Neural cell (in vitro differentiated cells): ENCODE measurements at regions not wholly inside any gene's neighbourhood (a gene's known extent, or its start where the extent isn't known, plus 50 kb on each side); places are given as distances from the start of the nearest gene placed in this dataset.

ENCODE experiments used
- H2AFZ ChIP-seq: fragments of 200-600, 300-800 bp; sonication (generic), shearing (Covaris generic); 2 replicates; pipeline ENCODE4 v1.6.0; 2014; ENCODE audit warnings: low read depth, mild to moderate bottlenecking, antibody characterized with exemption, low read length, moderate library complexity
- H3F3A ChIP-seq: fragments of 200-600 bp; shearing (Covaris generic); 2 replicates; pipeline ENCODE4 v1.6.1; 2016; ENCODE audit warnings: mild to moderate bottlenecking, moderate library complexity, mixed read lengths, antibody characterized with exemption, low read length; ENCODE audit not compliant: insufficient read depth, poor library complexity, severe bottlenecking
- H3K27ac ChIP-seq: fragments of 200-600, 300-800 bp; sonication (generic), shearing (Covaris generic); 2 replicates; pipeline ENCODE4 v1.5.1; 2014; ENCODE audit warnings: mild to moderate bottlenecking, low read length, moderate library complexity
- H3K27me3 ChIP-seq: fragments of 300-800, 200-600 bp; sonication (generic), shearing (Covaris generic); 2 replicates; pipeline ENCODE4 v1.6.0; 2014; ENCODE audit warnings: mild to moderate bottlenecking, low read depth, low read length, moderate library complexity; ENCODE audit not compliant: insufficient read depth
- H3K36me3 ChIP-seq: fragments of 300-800, 200-600 bp; sonication (generic), shearing (Covaris generic); 2 replicates; pipeline ENCODE4 v1.5.1; 2014; ENCODE audit warnings: mild to moderate bottlenecking, antibody characterized with exemption, low read length, moderate library complexity; ENCODE audit not compliant: insufficient read depth
- H3K4me2 ChIP-seq: fragments of 300-800, 200-600 bp; sonication (generic), shearing (Covaris generic); 2 replicates; pipeline ENCODE4 v1.6.0; 2014; ENCODE audit warnings: mild to moderate bottlenecking, low read length
- H3K4me3 ChIP-seq: fragments of 300-800, 200-600 bp; sonication (generic), shearing (Covaris generic); 2 replicates; pipeline ENCODE4 v1.5.1; 2014; ENCODE audit warnings: mild to moderate bottlenecking, low read length, moderate library complexity
- H3K79me2 ChIP-seq: fragments of 200-600 bp; shearing (Covaris generic); replicated peaks from 2 replicates; pipeline ENCODE4 v1.6.0; 2014; ENCODE audit warnings: mild to moderate bottlenecking, low read length, moderate library complexity; ENCODE audit not compliant: insufficient read depth
- H3K9ac ChIP-seq: fragments of 300-800, 200-600 bp; sonication (generic), shearing (Covaris generic); 2 replicates; pipeline ENCODE4 v1.6.1; 2016; ENCODE audit warnings: mild to moderate bottlenecking, low read length, mixed read lengths
- H3K9me2 ChIP-seq: fragments of 200-600 bp; shearing (Covaris generic); 2 replicates; pipeline ENCODE4 v1.6.1; 2016; ENCODE audit warnings: mild to moderate bottlenecking, low read length, mixed read lengths; ENCODE audit not compliant: insufficient read depth
- H3K9me3 ChIP-seq: fragments of 200-600, 300-800 bp; sonication (generic), shearing (Covaris generic); 2 replicates; pipeline ENCODE4 v1.6.1; 2016; ENCODE audit warnings: mild to moderate bottlenecking, mixed run types, low read length, moderate library complexity, mixed read lengths
- H4K20me1 ChIP-seq: fragments of 200-600 bp; shearing (Covaris generic); 2 replicates; pipeline ENCODE4 v1.6.1; 2016; ENCODE audit warnings: mild to moderate bottlenecking, mixed run types; ENCODE audit not compliant: insufficient read depth
- CTCF ChIP-seq: fragments of 450-650 bp; IDR thresholded peaks from 2 replicates; pipeline ENCODE4 v1.5.1; 2014; ENCODE audit warnings: antibody characterized with exemption, mild to moderate bottlenecking, moderate library complexity; ENCODE audit not compliant: poor library complexity, severe bottlenecking
- EP300 ChIP-seq: fragments of 450-650 bp; conservative IDR thresholded peaks from 2 replicates; pipeline ENCODE4 v1.6.1; 2014; ENCODE audit warnings: antibody characterized with exemption, mild to moderate bottlenecking, moderate library complexity; ENCODE audit not compliant: poor library complexity, severe bottlenecking
- EZH2 ChIP-seq: fragments of 200-600, 300-800 bp; shearing (Covaris generic), sonication (generic); IDR thresholded peaks from 2 replicates; pipeline ENCODE4 v1.6.1; 2014; ENCODE audit warnings: antibody characterized with exemption, low read length, borderline replicate concordance, mild to moderate bottlenecking; ENCODE audit not compliant: insufficient read depth, poor library complexity, severe bottlenecking
- MXI1 ChIP-seq: fragments of 450-650 bp; conservative IDR thresholded peaks from 2 replicates; pipeline ENCODE4 v1.6.1; 2014; ENCODE audit warnings: antibody characterized with exemption, mild to moderate bottlenecking; ENCODE audit not compliant: poor library complexity, severe bottlenecking
- POLR2AphosphoS5 ChIP-seq: IDR thresholded peaks from 2 replicates; pipeline ENCODE4 v1.6.1; 2012
- RAD21 ChIP-seq: fragments of 450-650 bp; conservative IDR thresholded peaks from 2 replicates; pipeline ENCODE4 v1.6.1; 2014; ENCODE audit warnings: antibody characterized with exemption, mild to moderate bottlenecking, moderate library complexity
- SMC3 ChIP-seq: fragments of 450-650 bp; conservative IDR thresholded peaks from 2 replicates; pipeline ENCODE4 v1.6.1; 2014; ENCODE audit warnings: antibody characterized with exemption, mild to moderate bottlenecking, moderate library complexity; ENCODE audit not compliant: poor library complexity
- TAF1 ChIP-seq: IDR thresholded peaks from 2 replicates; pipeline ENCODE4 v1.6.1; 2012; ENCODE audit warnings: low read depth
- TF ChIP-seq, protein P1 (sequence below): IDR thresholded peaks from 2 replicates; pipeline ENCODE4 v1.6.1; 2012; ENCODE audit warnings: borderline replicate concordance

GRCh38 chr9:27939186-27939585, 365.9 kb upstream of the C9orf72 start:
- no peaks in the 10 kb centered on the region for H3K36me3 ChIP-seq
- no peaks in the 10 kb centered on the region for H3K79me2 ChIP-seq
- H3K27me3 ChIP-seq, result no peaks in the 10 kb centered on the region
- H3K9me3 ChIP-seq, result no peaks in the 10 kb centered on the region
- no peaks in the 10 kb centered on the region for H3F3A ChIP-seq
- H3K9ac ChIP-seq, result no peak overlapping the region
- no peak for TF ChIP-seq EP300
- no peak for TF ChIP-seq CTCF
- TF ChIP-seq SMC3, result no peak
- TF ChIP-seq POLR2AphosphoS5, result no peak
- TF ChIP-seq TAF1, result no peak
- TF ChIP-seq EZH2, result no peak
- TF ChIP-seq MXI1, result no peak
- TF ChIP-seq RAD21, result no peak
- no peak overlapping the region for H3K4me2 ChIP-seq
- H3K27ac ChIP-seq, result no peak overlapping the region
- H3K4me3 ChIP-seq, result no peak overlapping the region
- H4K20me1 ChIP-seq, result no peaks in the 10 kb centered on the region
- H3K9me2 ChIP-seq, result no peaks in the 10 kb centered on the region
- H2AFZ ChIP-seq, result no peak overlapping the region

DNA sequence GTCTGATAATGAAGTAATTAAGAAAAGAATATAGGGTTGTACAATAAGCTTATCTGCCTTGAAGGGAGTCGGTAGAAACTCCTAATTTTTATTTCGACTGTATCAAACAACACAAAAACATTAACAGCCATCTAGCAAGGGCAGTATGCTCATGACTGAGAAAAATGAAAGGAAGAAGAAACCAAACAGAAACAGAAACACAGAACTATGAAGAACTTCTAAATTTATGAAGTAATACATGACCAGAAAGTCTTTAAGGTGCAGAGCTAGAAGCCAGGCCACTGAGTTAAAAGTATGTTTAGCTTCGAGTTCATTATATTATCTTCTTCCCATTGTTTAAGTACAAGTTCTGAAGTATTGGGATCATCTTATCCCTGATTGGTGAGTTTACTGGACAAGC, 367.3 kb upstream of the C9orf72 start:
- no peaks in the 10 kb centered on the region for H3K27me3 ChIP-seq
- no peak overlapping the region for H2AFZ ChIP-seq
- TF ChIP-seq SMC3 (no peak), EP300 (no peak), RAD21 (no peak), CTCF (no peak), POLR2AphosphoS5 (no peak), TAF1 (no peak), EZH2 (no peak), MXI1 (no peak)
- TF ChIP-seq, protein P1, sequence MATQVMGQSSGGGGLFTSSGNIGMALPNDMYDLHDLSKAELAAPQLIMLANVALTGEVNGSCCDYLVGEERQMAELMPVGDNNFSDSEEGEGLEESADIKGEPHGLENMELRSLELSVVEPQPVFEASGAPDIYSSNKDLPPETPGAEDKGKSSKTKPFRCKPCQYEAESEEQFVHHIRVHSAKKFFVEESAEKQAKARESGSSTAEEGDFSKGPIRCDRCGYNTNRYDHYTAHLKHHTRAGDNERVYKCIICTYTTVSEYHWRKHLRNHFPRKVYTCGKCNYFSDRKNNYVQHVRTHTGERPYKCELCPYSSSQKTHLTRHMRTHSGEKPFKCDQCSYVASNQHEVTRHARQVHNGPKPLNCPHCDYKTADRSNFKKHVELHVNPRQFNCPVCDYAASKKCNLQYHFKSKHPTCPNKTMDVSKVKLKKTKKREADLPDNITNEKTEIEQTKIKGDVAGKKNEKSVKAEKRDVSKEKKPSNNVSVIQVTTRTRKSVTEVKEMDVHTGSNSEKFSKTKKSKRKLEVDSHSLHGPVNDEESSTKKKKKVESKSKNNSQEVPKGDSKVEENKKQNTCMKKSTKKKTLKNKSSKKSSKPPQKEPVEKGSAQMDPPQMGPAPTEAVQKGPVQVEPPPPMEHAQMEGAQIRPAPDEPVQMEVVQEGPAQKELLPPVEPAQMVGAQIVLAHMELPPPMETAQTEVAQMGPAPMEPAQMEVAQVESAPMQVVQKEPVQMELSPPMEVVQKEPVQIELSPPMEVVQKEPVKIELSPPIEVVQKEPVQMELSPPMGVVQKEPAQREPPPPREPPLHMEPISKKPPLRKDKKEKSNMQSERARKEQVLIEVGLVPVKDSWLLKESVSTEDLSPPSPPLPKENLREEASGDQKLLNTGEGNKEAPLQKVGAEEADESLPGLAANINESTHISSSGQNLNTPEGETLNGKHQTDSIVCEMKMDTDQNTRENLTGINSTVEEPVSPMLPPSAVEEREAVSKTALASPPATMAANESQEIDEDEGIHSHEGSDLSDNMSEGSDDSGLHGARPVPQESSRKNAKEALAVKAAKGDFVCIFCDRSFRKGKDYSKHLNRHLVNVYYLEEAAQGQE, result no peak

More for the DNA sequence above, 367.3 kb upstream of the C9orf72 start:
- no peaks in the 10 kb centered on the region for H3F3A ChIP-seq
- H4K20me1 ChIP-seq, result no peaks in the 10 kb centered on the region
- no peak overlapping the region for H3K9ac ChIP-seq
- H3K4me3 ChIP-seq, result no peak overlapping the region
- no peaks in the 10 kb centered on the region for H3K79me2 ChIP-seq
- H3K36me3 ChIP-seq, result no peaks in the 10 kb centered on the region
- no peak overlapping the region for H3K4me2 ChIP-seq
- no peaks in the 10 kb centered on the region for H3K9me3 ChIP-seq
- H3K9me2 ChIP-seq, result no peaks in the 10 kb centered on the region
- no peak overlapping the region for H3K27ac ChIP-seq
